B cell (primary cell): ENCODE measurements at regions not wholly inside any gene's neighbourhood (a gene's known extent, or its start where the extent isn't known, plus 50 kb on each side); places are given as distances from the start of the nearest gene placed in this dataset.

Experiments used
- ATAC-seq: fragments of 200-7000 bp; cut with Tn5 transposase; one replicate; pipeline ENCODE4 v1.10.0; 2021; ENCODE audit warnings: low read depth, mild to moderate bottlenecking, moderate number of reproducible peaks, moderate library complexity
- CTCF ChIA-PET: fragments of 350-600 bp; sonication (Branson Sonifier 250); formaldehyde crosslinking; loops from one replicate; lab custom pipeline; 2021; ENCODE audit warnings: antibody characterized with exemption, inconsistent platforms; lab: Charles Lee
- POLR2A ChIA-PET: fragments of 350-600 bp; sonication (Branson Sonifier 250); formaldehyde crosslinking; loops from one replicate; lab custom pipeline; 2021; ENCODE audit warnings: antibody characterized with exemption; lab: Charles Lee
- DNase-seq: peaks from one replicate; pipeline ENCODE4 v3.0.0; 2013
- H2AFZ ChIP-seq: 2 replicates; pipeline ENCODE4 v1.6.1; 2012; ENCODE audit warnings: mild to moderate bottlenecking, low read depth, low read length; ENCODE audit not compliant: insufficient read depth, poor library complexity, severe bottlenecking
- H3K27ac ChIP-seq, 2 donors: 1 replicate in 1 of 2; 2 replicates in 1 of 2; pipeline ENCODE4 v1.5.1; 2012 to 2013; ENCODE audit warnings: low read length in 2 of 2, mild to moderate bottlenecking in 2 of 2, moderate library complexity in 1 of 2
- H3K27me3 ChIP-seq, 4 experiments: fragments of 200-600 bp in 1 of 4; sonication (generic) in 1 of 4; replicated peaks in 1 of 4; 1 replicate in 2 of 4; 2 replicates in 2 of 4; pipeline versions ENCODE4 v1.6.1 to v1.7.0; 2013 to 2016; ENCODE audit warnings: low read length in 3 of 4, mild to moderate bottlenecking in 2 of 4, mixed read lengths in 1 of 4, moderate library complexity in 1 of 4; ENCODE audit not compliant: insufficient read depth in 4 of 4, control insufficient read depth in 3 of 4; ENCODE audit errors: control extremely low read depth in 1 of 4
- H3K36me3 ChIP-seq, 2 experiments: replicated peaks in 1 of 2; 1 replicate in 1 of 2; 2 replicates in 1 of 2; pipeline versions ENCODE4 v1.6.1 to v1.7.1; 2013; ENCODE audit warnings: low read length in 1 of 2; ENCODE audit not compliant: insufficient read depth in 2 of 2, control insufficient read depth in 1 of 2; ENCODE audit errors: control extremely low read depth in 1 of 2, extremely low read depth in 1 of 2
- H3K4me1 ChIP-seq, 2 donors: fragments of 200-600 bp in 1 of 2; sonication (generic) in 1 of 2; 1 replicate in 1 of 2; 2 replicates in 1 of 2; pipeline versions ENCODE4 v1.5.1 to v1.6.1; 2013 to 2017; ENCODE audit warnings: low read length in 2 of 2; ENCODE audit not compliant: control insufficient read depth in 2 of 2, insufficient read depth in 2 of 2
- H3K4me2 ChIP-seq: replicated peaks from 2 replicates; pipeline ENCODE3; 2012; ENCODE audit warnings: mild to moderate bottlenecking, low read depth, low read length; ENCODE audit not compliant: poor library complexity, severe bottlenecking
- H3K4me3 ChIP-seq, 5 experiments: fragments of 200-600 bp in 1 of 5; sonication (generic) in 1 of 5; 1 replicate in 3 of 5; 2 replicates in 2 of 5; pipeline versions ENCODE4 v1.5.1 to v1.7.0; 2011 to 2016; ENCODE audit warnings: low read length in 4 of 5, mild to moderate bottlenecking in 4 of 5, low read depth in 2 of 5, control low read depth in 1 of 5, moderate library complexity in 1 of 5; ENCODE audit not compliant: insufficient read depth in 1 of 5; ENCODE audit errors: control extremely low read depth in 1 of 5, extremely low read depth in 1 of 5
- H3K79me2 ChIP-seq: fragments of 200-600 bp; sonication (generic); one replicate; pipeline ENCODE4 v1.6.0; 2016; ENCODE audit warnings: low read length; ENCODE audit not compliant: control insufficient read depth, insufficient read depth
- H3K9ac ChIP-seq: fragments of 200-600 bp; sonication (generic); 2 replicates; pipeline ENCODE4 v1.6.1; 2017; ENCODE audit warnings: mild to moderate bottlenecking, low read length, moderate library complexity
- H3K9me3 ChIP-seq, 3 donors: one replicate each; pipeline versions ENCODE4 v1.6.1 to v1.7.1; 2013; ENCODE audit warnings: low read length in 2 of 3; ENCODE audit not compliant: control insufficient read depth in 2 of 3, insufficient read depth in 1 of 3; ENCODE audit errors: control extremely low read depth in 1 of 3
- H4K20me1 ChIP-seq: 2 replicates; pipeline ENCODE4 v1.6.0; 2012; ENCODE audit warnings: mild to moderate bottlenecking, low read length; ENCODE audit not compliant: insufficient read depth, control insufficient read depth, poor library complexity, severe bottlenecking
- H3K27ac Mint-ChIP-seq: one replicate; pipeline ENCODE4 v1.8.0; 2021; ENCODE audit warnings: mixed read lengths
- H3K27me3 Mint-ChIP-seq: one replicate; pipeline ENCODE4 v1.8.0; 2021; ENCODE audit warnings: mixed read lengths
- H3K4me1 Mint-ChIP-seq: one replicate; pipeline ENCODE4 v1.8.0; 2021; ENCODE audit warnings: mixed read lengths
- H3K4me3 Mint-ChIP-seq: one replicate; pipeline ENCODE4 v1.8.0; 2021; ENCODE audit warnings: mixed read lengths
- H3K9me3 Mint-ChIP-seq: one replicate; pipeline ENCODE4 v1.8.0; 2022; ENCODE audit warnings: mixed read lengths; ENCODE audit not compliant: insufficient read depth
- EZH2 ChIP-seq: IDR thresholded peaks from 2 replicates; pipeline ENCODE4 v1.6.1; 2012; ENCODE audit warnings: borderline replicate concordance, low read depth, mild to moderate bottlenecking, moderate library complexity, low read length; ENCODE audit not compliant: insufficient read depth, poor library complexity, severe bottlenecking
- WGBS: methylation state at CpG from one replicate; pipeline ENCODE4 v1.1.5; 2013; ENCODE audit warnings: missing lambda C conversion rate; ENCODE audit not compliant: insufficient coverage; 5-methylcytosine and 5-hydroxymethylcytosine counted together
- intact Hi-C: fragments of 100-400 bp; cut with micrococcal nuclease; formaldehyde crosslinking; loops from one replicate; pipeline ENCODE4 v1.10.0; 2022
- TF ChIP-seq, protein P1 (sequence below): fragments of 200-600 bp; IDR thresholded peaks from one replicate; pipeline ENCODE4 v1.8.0; 2022; ENCODE audit warnings: antibody characterized with exemption, mild to moderate bottlenecking

DNA sequence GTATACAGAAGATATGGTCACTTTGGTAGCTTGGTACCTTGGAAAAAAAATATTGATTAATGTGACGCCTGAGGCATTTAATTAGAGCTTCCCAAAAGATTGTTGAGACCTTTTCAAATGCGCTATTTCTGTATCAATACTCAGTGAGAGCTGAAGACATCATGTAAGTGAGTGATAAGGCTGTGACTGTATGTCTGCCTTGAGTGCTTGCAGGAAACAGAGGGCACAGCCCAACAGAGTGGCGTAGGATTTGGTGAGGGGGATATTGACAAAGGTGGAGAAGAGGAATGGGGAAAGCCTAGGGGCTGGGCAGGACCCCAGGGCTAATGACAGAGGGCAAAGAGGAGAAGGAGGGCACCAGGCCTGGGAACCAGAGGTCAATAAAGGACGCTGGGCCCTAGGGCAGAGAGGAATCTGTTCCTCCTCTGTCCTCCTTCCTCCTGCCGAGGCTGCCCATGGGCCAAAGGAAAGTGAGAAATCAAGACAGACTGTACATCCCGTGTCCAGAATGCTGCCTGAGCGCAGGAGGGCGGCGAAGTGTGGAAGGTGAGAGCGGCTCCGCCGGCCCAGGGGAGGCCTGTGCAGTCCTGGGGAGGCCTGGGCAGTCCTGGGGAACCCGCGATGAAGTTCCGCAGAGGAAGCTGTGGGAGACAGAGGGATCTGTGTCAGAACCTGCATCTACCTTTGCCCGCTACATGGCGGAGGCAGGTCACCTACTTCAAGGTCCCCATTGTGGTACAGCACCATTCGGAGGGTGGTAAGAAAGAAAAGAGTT is 228.6 kb upstream of the PIEZO2 start:
- Histone ChIP-seq H3K27ac (no peak overlapping the region), H3K27me3 (no peaks in the 10 kb centered on the region), H3K4me2 (no peak overlapping the region), H3K4me3 (no peak overlapping the region), H3K9ac (no peak overlapping the region), H2AFZ (no peak overlapping the region), H3K4me1 (no peaks in the 10 kb centered on the region), H3K36me3 (no peaks in the 10 kb centered on the region), H3K9me3 (peaks cover 0 to 3% (median 0%) of the 10 kb centered on the region in 3 donors), H3K79me2 (no peaks in the 10 kb centered on the region), H4K20me1 (no peaks in the 10 kb centered on the region)
- CTCF ChIA-PET, result no interaction called here
- H3K4me3 Mint-ChIP-seq, result no peak overlapping the region
- TF ChIP-seq, protein P1, sequence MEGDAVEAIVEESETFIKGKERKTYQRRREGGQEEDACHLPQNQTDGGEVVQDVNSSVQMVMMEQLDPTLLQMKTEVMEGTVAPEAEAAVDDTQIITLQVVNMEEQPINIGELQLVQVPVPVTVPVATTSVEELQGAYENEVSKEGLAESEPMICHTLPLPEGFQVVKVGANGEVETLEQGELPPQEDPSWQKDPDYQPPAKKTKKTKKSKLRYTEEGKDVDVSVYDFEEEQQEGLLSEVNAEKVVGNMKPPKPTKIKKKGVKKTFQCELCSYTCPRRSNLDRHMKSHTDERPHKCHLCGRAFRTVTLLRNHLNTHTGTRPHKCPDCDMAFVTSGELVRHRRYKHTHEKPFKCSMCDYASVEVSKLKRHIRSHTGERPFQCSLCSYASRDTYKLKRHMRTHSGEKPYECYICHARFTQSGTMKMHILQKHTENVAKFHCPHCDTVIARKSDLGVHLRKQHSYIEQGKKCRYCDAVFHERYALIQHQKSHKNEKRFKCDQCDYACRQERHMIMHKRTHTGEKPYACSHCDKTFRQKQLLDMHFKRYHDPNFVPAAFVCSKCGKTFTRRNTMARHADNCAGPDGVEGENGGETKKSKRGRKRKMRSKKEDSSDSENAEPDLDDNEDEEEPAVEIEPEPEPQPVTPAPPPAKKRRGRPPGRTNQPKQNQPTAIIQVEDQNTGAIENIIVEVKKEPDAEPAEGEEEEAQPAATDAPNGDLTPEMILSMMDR, result no peak
- no peak for TF ChIP-seq EZH2
- intact Hi-C loops, result no loop called here
- DNase-seq, result no peak
- no peaks in the 10 kb centered on the region for H3K9me3 Mint-ChIP-seq
- no peak overlapping the region for H3K27ac Mint-ChIP-seq
- no peaks in the 10 kb centered on the region for H3K4me1 Mint-ChIP-seq
- WGBS, result 91% methylated on average over 16 of the region's 18 CpGs
- no peak for ATAC-seq
- POLR2A ChIA-PET, result no interaction called here
- H3K27me3 Mint-ChIP-seq, result no peaks in the 10 kb centered on the region

DNA sequence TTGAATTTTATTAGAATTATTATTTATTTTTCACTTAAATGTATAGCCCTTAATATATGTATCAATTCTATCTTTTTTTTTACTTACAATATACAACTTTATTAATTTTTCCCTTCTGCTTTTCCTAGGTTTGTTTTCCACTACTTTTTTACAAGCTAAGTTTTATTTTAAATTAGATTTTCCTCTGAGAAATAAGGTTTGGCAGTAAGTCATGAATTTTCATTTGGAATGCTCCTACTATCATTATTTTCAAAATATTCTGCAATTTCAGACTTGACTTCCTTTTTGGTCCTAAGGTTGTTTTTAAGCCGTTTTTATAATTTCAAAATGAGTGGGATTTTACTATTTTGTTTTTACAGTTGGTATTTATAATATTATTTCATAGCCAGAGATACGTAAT is 222.8 kb upstream of the PIEZO2 start:
- H2AFZ ChIP-seq, result no peak overlapping the region
- no peaks in the 10 kb centered on the region for H3K27me3 ChIP-seq
- no peak overlapping the region for H3K27ac ChIP-seq
- H3K4me3 Mint-ChIP-seq, result no peak overlapping the region
- no peaks in the 10 kb centered on the region for H4K20me1 ChIP-seq
- WGBS, result no CpG with 5 or more reads among the region's 2 CpGs
- intact Hi-C loops, result no loop called here
- CTCF ChIA-PET, result no interaction called here
- no peak overlapping the region for H3K9ac ChIP-seq
- DNase-seq (no peak), ATAC-seq (no peak)
- POLR2A ChIA-PET, result no interaction called here
- no peaks in the 10 kb centered on the region for H3K36me3 ChIP-seq
- peaks cover 4% of the 10 kb centered on the region for H3K27me3 Mint-ChIP-seq
- no peak overlapping the region for H3K4me2 ChIP-seq
- H3K9me3 ChIP-seq, result no peaks in the 10 kb centered on the region
- no peaks in the 10 kb centered on the region for H3K4me1 Mint-ChIP-seq
- H3K79me2 ChIP-seq, result no peaks in the 10 kb centered on the region
- TF ChIP-seq, protein P1, result no peak
- no peak for TF ChIP-seq EZH2
- H3K27ac Mint-ChIP-seq, result no peak overlapping the region
- H3K9me3 Mint-ChIP-seq, result no peaks in the 10 kb centered on the region
- no peak overlapping the region for H3K4me3 ChIP-seq
- no peaks in the 10 kb centered on the region for H3K4me1 ChIP-seq
